GM12874 (cell line): ENCODE measurements at regions not wholly inside any gene's neighbourhood (a gene's known extent, or its start where the extent isn't known, plus 50 kb on each side); places are given as distances from the start of the nearest gene placed in this dataset.

Source experiments
- TF ChIP-seq, protein P1 (sequence below): IDR thresholded peaks from 2 replicates; pipeline ENCODE4 v1.5.1; 2011; ENCODE audit warnings: low read depth, mild to moderate bottlenecking, control low read depth, low read length, moderate library complexity; ENCODE audit not compliant: insufficient read depth

DNA sequence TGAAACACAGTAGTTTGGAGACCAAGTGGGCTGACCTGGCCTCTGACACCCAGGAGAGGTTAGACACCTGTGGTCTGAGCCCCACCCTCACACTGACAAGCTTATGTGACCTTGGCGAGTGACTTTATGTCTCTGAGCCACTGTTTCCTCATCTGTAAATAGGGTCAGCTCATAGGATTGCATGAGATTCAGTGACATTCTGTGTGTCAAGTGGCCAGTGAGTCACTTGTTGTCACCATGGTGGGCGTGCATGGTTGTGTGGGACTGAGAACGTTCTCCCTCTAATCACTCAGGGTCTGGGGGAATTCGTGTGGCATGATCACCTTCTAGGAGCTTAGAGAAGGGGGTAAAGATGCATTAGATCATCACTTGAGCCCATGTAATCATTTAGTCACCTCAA lies 146.4 kb downstream of the PHETA1 start:
- TF ChIP-seq, protein P1, sequence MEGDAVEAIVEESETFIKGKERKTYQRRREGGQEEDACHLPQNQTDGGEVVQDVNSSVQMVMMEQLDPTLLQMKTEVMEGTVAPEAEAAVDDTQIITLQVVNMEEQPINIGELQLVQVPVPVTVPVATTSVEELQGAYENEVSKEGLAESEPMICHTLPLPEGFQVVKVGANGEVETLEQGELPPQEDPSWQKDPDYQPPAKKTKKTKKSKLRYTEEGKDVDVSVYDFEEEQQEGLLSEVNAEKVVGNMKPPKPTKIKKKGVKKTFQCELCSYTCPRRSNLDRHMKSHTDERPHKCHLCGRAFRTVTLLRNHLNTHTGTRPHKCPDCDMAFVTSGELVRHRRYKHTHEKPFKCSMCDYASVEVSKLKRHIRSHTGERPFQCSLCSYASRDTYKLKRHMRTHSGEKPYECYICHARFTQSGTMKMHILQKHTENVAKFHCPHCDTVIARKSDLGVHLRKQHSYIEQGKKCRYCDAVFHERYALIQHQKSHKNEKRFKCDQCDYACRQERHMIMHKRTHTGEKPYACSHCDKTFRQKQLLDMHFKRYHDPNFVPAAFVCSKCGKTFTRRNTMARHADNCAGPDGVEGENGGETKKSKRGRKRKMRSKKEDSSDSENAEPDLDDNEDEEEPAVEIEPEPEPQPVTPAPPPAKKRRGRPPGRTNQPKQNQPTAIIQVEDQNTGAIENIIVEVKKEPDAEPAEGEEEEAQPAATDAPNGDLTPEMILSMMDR = no peak

DNA sequence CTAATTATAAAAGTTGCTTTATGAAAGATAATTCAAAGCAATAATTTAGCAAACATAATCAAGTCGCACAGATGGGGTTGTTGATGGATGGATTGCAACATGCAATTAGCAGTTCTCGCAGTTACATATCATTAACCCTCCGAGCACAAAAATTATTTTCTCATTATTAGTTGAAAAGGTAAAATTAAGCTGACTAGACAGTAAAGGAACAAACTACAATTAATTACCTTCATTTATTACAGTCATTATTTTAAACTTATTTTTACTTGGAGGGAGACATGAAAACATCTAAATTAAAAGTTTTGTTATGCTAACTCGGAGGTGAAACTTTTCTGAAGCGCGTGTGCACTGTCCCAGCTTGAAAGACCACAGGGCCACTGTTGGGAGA lies 146.9 kb downstream of the PHETA1 start:
- TF ChIP-seq, protein P1 = no peak

DNA sequence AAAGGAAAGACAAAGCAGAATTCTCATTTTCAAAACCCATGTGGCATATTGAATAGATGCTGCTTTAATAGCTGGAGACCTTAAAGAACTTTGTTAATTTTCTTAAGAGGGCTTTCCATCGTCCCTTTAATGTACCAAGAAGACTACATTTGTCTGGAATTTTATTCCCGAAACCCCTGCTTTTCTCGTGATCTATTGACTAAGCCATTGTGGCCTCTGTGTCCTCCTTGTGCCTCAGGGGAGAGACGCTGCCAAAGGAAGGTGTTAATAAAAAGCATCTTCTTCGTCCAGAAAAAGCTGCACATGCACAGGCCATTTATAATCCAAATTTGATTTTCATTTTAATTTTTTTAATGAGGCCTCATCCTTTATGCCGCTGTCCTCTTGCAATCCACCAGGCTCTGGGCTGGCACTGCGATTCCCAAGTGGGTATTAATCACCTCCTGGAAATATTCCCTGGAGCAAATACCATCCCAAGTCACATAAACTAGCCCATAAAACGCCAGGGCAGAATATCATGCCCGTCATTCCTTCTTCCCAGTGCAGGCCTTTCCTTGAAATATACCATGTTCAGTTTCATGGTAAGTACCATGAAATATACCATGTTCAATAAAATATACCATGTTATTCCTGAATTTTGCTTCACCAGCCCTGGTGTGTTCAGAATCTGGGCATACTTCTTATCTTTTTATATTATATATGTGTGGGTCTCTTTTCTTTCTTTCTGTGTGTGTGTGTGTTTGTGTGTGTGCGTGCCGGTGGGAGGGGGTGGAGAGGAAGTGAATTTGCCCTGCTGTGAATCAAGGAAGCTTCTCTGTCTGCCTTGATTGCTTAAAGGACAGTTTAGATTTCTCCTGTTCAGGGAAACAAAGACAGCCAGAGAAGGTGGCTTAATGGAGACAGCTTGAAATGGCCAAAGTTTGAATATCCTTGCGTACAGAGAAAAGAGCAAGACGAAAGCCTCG lies 147.6 kb downstream of the PHETA1 start:
- TF ChIP-seq, protein P1 = no peak

DNA sequence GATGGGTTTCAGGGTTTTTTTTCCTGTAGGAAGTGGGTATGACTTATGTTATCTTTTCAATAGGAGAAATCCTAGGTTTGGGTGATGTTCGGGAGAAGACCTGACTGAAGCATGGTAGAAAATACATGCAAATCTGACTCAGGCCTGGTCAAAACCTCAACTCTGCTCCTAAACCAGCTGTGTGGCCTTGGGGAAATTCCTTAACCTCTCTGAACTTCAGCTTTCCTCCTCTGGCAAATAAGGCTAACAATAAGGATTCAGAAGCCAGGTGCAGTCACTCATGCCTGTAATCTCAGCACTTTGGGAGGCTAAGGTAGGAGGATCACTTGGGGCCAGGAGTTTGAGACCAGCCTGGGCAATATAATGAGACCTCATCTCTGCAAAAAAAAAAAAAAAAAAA lies 148.5 kb downstream of the PHETA1 start:
- TF ChIP-seq, protein P1 = no peak

DNA sequence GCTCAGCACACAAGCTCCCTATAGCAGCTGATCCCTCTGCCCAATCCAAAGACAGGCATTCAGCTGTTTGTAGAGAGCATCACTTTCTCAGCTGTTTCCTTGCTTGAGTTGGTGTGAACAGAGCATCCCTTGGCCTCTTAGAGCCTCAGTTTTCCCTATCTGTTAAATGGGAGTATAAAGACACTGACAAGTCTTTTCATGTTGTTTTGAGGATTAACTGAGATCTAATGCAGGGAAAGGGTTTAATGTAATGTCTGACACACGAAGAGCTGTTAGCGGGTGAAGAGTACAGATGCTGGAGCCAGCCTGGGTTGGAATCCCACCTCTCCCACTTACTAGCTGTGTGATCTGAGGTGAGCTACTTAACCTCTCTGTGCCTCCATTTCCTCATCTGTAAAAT lies 149.5 kb downstream of the PHETA1 start:
- TF ChIP-seq, protein P1 = no peak

DNA sequence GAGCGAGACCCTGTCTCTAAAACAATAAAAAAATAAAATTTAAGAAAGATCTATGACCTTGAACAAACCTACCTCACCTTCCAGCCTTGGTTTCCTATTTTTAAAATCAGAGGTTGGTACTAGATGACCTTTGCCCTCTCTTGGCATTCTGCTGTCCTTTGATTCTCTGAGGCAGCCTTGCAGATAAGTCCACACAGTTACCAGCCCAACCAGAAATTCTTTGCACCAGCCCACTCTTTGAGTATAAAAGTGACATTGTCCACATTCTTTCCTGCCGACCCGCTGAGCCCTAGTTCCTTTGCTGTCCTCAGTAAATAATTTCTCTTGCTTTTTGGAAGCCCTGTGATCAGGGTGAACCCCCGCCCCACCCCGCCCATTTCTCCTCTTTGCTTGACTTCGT lies 150.4 kb downstream of the PHETA1 start:
- TF ChIP-seq, protein P1 = no peak

DNA sequence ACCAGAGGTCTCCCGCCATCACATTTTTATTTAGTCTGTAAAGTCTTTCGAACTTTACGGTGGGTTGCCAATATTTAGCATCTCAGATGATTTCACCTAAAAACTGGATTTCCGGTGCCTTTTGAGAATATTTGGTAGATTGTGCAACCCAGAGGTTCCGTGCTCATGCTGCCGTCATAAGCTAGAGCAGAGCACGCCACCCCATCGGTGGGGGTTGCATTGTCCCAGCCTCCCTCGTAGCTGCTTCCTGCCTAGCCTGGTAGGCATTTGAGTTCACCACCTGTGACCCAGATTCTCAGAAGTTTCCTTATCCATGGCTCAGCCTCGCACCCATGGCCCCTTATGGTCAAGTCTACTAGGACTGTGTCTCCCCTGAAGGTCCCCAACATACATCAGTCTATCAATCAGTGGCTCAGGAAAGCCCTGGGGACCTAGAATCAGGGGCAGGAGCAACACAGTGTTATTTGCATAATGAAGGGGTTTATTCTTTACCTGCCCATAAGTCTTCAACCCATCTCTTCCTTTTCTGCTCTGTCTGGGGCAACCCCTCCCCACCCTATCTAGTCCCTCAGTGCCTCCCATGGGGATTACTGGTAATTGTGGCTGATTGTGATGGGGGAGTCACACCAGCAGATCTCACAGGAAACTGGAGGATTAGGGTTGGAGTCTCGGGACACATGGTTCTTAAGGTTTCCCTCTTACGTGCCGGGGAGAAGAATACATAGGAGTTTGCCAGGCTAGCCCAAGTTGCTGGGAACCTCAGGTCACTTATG lies 152.3 kb downstream of the PHETA1 start:
- TF ChIP-seq, protein P1 = no peak
